HuH-7 (cell line): ENCODE measurements at regions not wholly inside any gene's neighbourhood (a gene's known extent, or its start where the extent isn't known, plus 50 kb on each side); places are given as distances from the start of the nearest gene placed in this dataset.

Experiments
- DNase-seq: peaks from one replicate; pipeline ENCODE4 v3.0.0; 2011; ENCODE audit warnings: low spot score

DNA sequence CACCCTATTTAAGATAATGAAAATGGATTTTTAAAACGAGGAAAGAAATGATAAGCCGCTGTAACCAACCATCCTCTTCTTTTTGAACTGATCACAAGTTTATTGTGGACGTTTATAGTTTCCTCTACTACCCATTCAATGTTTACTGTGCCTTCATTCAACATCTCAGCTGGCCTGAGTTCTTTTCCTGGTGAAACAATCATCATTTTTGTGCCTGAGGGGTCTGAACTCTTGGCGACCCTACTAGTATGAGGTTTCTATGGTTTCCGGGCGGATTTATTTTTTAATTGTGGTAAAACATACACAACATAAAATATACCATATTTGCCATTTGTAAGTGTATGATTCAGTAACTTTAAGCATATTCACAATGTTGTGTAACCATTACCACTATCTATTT lies 100.7 kb downstream of the SPRY1 start:
- DNase-seq = no peak

DNA sequence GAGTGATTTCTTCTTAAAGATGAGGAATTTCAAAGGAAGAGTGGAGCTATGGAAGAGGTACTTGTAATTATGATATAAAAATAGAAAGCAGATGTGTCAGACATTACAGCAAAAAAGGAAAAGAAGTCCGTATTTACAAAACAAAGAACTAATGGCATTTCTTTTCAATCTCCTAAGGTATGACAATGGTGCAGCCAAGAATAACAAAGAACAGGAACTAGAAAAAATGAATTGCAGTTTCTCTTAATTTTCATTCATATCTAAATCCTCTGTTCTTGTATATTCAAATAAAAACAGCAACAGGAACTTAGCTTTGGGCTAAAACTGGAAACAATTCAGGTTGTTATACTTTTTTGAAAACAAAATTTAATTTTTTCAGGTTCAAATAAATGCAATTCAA lies 105.1 kb downstream of the SPRY1 start:
- no peak for DNase-seq

- DNase-seq = no peak
Measured at GRCh38 chr4:123503698-123504363, 107.2 kb downstream of the SPRY1 start.

DNA sequence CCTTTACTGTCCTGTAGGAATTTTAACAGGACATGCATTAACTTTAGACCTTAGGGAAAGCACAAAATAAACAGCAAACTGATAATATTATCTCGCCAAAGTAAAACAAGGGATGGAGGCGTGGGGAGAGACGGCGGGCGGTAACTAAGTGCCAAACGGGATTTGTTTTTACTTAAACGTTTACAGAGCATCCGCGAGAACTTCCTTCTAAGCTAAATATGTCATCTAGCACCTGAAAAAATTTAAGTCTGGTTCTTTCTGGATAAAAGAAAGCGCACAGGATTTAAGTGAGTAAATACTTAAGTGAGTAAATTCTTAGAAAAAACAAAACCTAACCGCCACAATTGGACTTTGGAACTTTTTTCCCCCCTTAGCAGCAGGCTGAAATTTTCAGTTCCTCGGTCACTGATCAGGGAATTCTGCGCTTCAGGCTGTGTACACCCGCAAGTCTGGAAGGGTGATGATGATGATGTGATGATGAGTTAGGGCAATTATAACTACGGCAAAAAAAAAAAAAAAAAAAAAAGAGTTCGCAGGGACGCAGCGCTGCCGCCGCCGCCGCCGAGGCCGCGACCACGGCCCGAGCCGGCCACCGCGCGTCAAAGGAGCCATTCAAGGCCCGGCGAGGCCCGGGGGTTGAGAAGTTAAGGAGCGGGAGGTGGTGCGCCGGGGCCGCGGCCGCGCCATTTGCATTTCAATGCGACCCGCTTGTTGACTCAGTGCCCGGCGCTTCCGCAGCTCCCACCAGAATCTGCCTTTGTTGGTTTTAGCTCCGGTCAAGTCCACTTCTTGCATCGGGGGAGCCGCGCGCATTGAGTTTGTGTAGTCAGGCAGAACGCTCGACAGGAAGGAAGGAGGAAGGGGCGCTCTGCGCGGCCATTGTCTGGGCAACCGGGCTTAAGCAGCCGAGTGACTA lies 108.8 kb downstream of the SPRY1 start:
- peak; percentile 66 for DNase-seq

- DNase-seq = no peak
Measured at GRCh38 chr4:123506011-123506695, 109.6 kb downstream of the SPRY1 start.

DNA sequence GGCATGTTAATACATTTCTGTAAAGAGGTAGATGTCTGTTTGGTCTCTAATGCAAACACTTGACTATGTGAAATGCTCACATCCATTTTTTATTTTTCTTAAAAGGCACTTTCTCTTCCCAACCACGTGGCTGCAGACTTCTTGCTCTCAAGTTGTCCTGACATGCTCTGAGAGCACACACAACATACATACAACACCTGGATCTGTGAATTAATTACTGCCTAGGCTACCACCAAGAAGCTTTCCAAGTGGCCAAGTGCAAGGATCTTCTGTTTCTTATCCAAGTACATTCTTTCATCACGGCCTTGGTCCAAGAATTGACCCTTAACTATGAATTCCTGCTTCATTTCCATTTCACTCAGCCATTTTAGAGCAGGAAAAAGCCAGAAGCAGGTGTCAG lies 110.8 kb downstream of the SPRY1 start:
- DNase-seq = no peak

DNA sequence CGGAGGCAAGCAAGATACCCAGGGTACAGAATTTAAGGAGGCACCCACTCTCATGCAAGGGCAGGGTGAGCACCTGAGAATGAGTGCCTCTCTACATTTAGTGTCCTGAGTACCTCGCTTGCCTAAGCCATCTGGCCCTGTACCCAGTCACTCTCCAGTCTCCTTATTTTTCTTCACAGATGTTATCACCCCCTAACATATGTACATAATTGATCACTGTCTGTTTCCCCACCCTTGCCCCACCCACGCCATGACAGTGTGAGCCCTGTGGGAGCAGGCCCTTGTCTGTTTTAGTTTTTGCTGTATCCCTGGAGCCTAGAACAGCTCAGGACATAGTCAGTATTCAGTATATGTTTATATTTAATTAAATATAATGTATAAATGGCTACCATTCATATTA lies 113.6 kb downstream of the SPRY1 start:
- DNase-seq = no peak

DNA sequence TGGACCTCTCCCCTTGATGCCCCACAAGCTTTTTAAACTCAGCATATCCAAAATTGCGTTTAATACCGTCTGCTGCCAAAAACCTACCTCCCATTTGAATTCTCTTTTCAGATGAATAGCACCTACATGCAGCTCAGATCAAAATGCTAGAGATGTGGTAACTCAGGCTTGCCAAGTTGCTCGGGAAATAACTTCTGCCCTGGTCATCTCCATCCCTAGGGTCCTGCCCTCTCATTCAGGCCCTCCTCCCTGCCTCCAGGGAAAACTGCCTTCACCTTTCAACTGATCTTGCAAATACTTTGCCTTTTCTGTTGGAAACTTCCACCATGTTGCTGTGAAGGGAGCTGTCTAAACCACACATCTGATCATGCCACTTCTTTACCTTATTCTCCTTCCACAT lies 114.1 kb downstream of the SPRY1 start:
- DNase-seq = no peak

- DNase-seq = no peak
Measured at GRCh38 chr4:123516576-123516975, 120.0 kb downstream of the SPRY1 start.

- DNase-seq = no peak
Measured at GRCh38 chr4:123517176-123517575, 120.6 kb downstream of the SPRY1 start.

- no peak for DNase-seq
Measured at GRCh38 chr4:123517971-123518370, 121.4 kb downstream of the SPRY1 start.

GRCh38 chr4:123520325-123520724 lies 123.7 kb downstream of the SPRY1 start:
- no peak for DNase-seq

- no peak for DNase-seq
Measured at GRCh38 chr4:123522081-123522480, 125.5 kb downstream of the SPRY1 start.

DNA sequence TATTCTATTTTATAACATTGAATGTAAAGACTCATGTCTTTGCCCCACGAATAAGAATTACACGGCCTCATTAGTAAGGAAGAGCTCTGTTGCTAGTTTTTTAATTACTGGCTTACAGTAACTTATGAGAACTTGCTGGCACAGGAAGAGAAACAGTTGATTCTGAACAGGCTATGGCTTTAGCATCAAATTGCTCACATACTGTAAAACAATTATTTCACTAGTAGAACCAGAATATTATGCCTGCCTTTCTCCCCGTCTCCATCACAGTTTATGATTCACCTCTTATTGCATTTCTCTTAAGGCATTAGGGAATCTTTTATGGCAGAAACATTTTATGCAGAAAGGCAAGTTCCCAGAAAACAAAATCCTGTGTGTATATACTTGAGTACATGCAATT lies 126.1 kb downstream of the SPRY1 start:
- DNase-seq = no peak

- DNase-seq = no peak
Measured at GRCh38 chr4:123524958-123525628, 128.5 kb downstream of the SPRY1 start.

DNA sequence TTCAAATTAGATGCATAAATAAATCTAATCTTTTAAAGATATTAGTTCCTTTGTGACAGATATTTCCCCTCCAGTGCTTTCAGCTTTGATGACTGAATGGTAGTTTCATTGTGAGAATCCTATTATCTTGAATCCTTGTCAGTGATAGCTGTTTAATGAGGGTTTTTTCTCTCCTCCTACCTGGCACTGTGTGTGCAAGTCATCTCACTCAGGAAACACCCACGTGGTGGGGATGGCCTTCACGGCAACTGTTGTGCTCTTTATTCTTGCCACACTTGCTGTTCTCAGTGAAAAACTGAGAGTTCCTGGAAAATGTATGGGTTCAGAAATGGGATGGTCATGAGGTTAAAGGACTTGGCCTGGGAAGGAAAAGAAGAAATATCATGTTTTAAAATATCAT lies 129.9 kb downstream of the SPRY1 start:
- DNase-seq = no peak

- no peak for DNase-seq
Measured at GRCh38 chr4:123528501-123529277, 132.1 kb downstream of the SPRY1 start.

DNA sequence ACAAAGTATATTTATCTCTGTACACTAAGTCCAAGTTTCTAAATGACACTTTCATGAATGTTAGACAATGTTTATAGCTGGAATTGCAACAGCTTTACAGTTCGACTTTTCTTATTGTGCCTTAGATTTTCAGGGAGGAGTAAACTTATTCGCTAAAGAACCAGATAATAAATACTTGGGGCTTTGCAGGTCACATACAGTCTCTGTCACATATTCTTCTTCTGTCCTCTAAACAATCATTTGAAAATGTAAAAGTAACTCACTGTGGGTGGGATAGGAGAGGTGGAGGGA lies 132.6 kb downstream of the SPRY1 start:
- DNase-seq = no peak

GRCh38 chr4:123530357-123530756 lies 133.8 kb downstream of the SPRY1 start:
- DNase-seq = no peak

DNA sequence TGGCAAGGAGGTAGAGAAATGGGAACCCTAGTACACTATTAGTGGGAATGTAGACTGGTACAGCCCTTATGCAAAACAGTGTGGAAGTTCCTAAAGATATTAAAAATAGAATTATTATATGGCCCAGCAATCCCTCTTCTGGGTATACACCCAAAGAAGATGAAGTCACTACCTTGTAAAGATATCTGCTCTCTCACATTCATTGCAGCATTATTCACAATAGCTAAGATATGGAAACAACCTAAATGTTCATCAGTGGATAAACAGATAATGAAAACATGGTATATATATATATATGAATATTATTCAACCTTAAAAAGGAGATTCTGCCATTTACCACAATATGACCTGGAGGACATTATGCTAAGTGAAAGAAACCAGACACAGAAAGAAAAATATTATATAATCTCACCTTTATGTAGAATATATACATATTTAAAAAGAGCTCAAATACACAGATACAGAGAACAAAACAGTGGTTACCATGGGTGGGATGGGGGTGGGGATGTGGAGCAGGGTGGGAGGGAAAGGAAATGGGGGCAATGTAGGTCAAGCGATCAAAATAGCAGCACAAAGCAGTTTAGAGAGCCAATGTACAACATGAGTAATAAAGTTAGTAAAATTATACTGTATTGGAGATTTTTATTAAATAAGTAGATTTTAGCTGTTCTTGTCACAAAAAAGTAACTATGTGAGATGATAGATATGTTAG lies 138.6 kb downstream of the SPRY1 start:
- DNase-seq = no peak

DNA sequence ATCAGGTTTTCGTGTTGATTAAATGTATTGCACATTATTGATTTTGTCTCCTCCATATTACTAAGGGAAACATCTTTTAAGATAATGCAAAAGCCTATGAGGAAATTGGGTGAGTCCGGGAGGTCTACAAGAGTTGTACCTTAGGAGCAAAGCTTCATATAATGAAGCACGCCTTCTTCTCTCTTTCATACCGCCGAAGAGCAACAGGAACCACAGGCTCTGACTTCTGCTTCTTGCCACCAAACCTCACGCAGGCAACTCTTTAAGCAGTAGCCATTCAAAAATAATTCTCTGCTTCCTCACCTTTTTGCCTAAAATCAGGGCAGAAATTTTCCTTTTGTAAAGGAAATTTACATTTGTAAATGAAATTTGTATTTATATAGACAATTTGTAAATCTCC lies 139.6 kb downstream of the SPRY1 start:
- DNase-seq = no peak
